OCI-LY7 (cell line): ENCODE measurements at regions not wholly inside any gene's neighbourhood (a gene's known extent, or its start where the extent isn't known, plus 50 kb on each side); places are given as distances from the start of the nearest gene placed in this dataset.

Source experiments
- BruUV-seq: library from RNA; stranded (reverse); fragments of 400-500 nt; replicated peaks from 2 replicates; lab custom pipeline; 2021; lab: Mats Ljungman, UMichigan
- CTCF ChIA-PET: fragments of 300-600 bp; sonication (Branson Sonifier 250); formaldehyde crosslinking; loops from one replicate; lab custom pipeline; 2022; ENCODE audit warnings: antibody characterized with exemption; ENCODE audit not compliant: unreplicated experiment; lab: Charles Lee
- POLR2A ChIA-PET: fragments of 300-600 bp; sonication (Branson Sonifier 250); formaldehyde crosslinking; loops from one replicate; lab custom pipeline; 2022; ENCODE audit warnings: antibody characterized with exemption; lab: Charles Lee
- DNase-seq: peaks from one replicate; pipeline ENCODE4 v3.0.0-alpha.2; 2015; ENCODE audit warnings: low spot score
- H2AFZ ChIP-seq: fragments of 200-600 bp; sonication (generic), shearing (Covaris generic); 2 replicates; pipeline ENCODE4 v1.6.1; 2014; ENCODE audit warnings: mild to moderate bottlenecking, antibody characterized with exemption, low read length, moderate library complexity
- H3K27ac ChIP-seq: fragments of 200-600 bp; sonication (generic); 2 replicates; pipeline ENCODE4 v1.5.1; 2014; ENCODE audit warnings: mixed run types, low read depth, mild to moderate bottlenecking, moderate library complexity, low read length, inconsistent platforms; ENCODE audit not compliant: poor library complexity, severe bottlenecking
- H3K36me3 ChIP-seq: fragments of 200-600 bp; sonication (generic); 2 replicates; pipeline ENCODE4 v1.6.1; 2014; ENCODE audit warnings: mild to moderate bottlenecking, antibody characterized with exemption, low read length, moderate library complexity, mixed read lengths; ENCODE audit not compliant: insufficient read depth
- H3K4me1 ChIP-seq: fragments of 200-600 bp; sonication (generic); 2 replicates; pipeline ENCODE4 v1.5.1; 2014; ENCODE audit warnings: mild to moderate bottlenecking, low read length; ENCODE audit not compliant: insufficient read depth, poor library complexity, severe bottlenecking
- H3K4me2 ChIP-seq: fragments of 200-600 bp; sonication (generic); 2 replicates; pipeline ENCODE4 v1.6.1; 2014; ENCODE audit warnings: mild to moderate bottlenecking, low read length
- H3K4me3 ChIP-seq: fragments of 200-600 bp; sonication (generic); 2 replicates; pipeline ENCODE4 v1.5.1; 2014; ENCODE audit warnings: mild to moderate bottlenecking, low read depth, low read length; ENCODE audit not compliant: poor library complexity, severe bottlenecking
- H3K79me2 ChIP-seq: fragments of 200-600 bp; sonication (generic); 2 replicates; pipeline ENCODE4 v1.6.1; 2016; ENCODE audit warnings: low read depth, mild to moderate bottlenecking, low read length, moderate library complexity, mixed read lengths; ENCODE audit not compliant: insufficient read depth
- H3K9me2 ChIP-seq: fragments of 200-600 bp; sonication (generic); 2 replicates; pipeline ENCODE4 v1.6.1; 2016; ENCODE audit warnings: mild to moderate bottlenecking, low read length, mixed read lengths; ENCODE audit not compliant: insufficient read depth
- H3K9me3 ChIP-seq: fragments of 200-600 bp; sonication (generic); 2 replicates; pipeline ENCODE4 v1.6.1; 2014; ENCODE audit warnings: mild to moderate bottlenecking, mixed run types, low read length, mixed read lengths
- H4K20me1 ChIP-seq: fragments of 200-600 bp; sonication (generic); 2 replicates; pipeline ENCODE4 v1.6.1; 2014; ENCODE audit warnings: mild to moderate bottlenecking, antibody characterized with exemption, low read length, moderate library complexity, mixed read lengths; ENCODE audit not compliant: insufficient read depth
- EZH2phosphoT487 ChIP-seq: fragments of 200-600 bp; sonication (generic); IDR thresholded peaks from 2 replicates; pipeline ENCODE4 v1.6.1; 2018; ENCODE audit warnings: low read depth, borderline replicate concordance, mild to moderate bottlenecking, mixed run types, antibody characterized with exemption, low read length, moderate library complexity, mixed read lengths
- intact Hi-C: fragments of 100-400 bp; cut with micrococcal nuclease; formaldehyde crosslinking; loops from one replicate; pipeline ENCODE4 v1.10.0; 2022; ENCODE audit not compliant: unreplicated experiment
- TF ChIP-seq, protein P1 (sequence below): fragments of 200-600 bp; sonication (generic); conservative IDR thresholded peaks from 2 replicates; pipeline ENCODE4 v1.5.1; 2014; ENCODE audit warnings: mild to moderate bottlenecking, antibody characterized with exemption, low read length, moderate library complexity, mixed read lengths

DNA sequence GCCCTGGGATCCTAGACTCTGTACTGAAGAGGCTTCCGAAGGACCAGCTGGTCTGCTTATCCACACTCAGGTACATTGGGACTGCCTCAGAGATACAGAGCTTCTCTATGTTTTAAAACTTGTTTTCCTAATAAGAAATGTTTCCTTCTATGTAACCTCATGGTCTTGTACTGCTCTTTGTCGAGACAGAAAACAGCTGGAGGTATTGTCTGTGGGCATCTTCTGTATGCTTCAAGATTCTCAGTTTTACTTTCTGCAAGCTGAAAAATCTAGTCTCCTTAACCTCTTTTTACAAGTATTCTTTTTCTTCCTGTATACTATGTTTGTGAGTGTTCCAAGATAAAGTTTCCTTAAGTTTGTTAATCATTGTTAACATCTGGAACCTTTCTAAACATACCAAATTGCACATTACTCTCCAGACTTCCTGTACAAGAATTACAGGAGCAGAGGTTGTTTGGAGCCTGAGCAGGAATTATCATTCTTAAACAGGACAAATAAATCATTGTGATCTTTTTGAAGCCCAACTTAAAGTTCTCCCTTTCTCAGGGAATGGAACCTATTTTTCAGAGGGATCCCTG, 358.3 kb upstream of the CFAP20DC start:
- ChIA-PET CTCF (no interaction called here), POLR2A (interaction anchor here (0.6 kb wide), 1 partner anchor 39 kb away, joined by 3 read pairs; no protein-coding TSS in a partner anchor)
- BruUV-seq = no TSS peak
- no peak for TF ChIP-seq EZH2phosphoT487
- TF ChIP-seq, protein P1, sequence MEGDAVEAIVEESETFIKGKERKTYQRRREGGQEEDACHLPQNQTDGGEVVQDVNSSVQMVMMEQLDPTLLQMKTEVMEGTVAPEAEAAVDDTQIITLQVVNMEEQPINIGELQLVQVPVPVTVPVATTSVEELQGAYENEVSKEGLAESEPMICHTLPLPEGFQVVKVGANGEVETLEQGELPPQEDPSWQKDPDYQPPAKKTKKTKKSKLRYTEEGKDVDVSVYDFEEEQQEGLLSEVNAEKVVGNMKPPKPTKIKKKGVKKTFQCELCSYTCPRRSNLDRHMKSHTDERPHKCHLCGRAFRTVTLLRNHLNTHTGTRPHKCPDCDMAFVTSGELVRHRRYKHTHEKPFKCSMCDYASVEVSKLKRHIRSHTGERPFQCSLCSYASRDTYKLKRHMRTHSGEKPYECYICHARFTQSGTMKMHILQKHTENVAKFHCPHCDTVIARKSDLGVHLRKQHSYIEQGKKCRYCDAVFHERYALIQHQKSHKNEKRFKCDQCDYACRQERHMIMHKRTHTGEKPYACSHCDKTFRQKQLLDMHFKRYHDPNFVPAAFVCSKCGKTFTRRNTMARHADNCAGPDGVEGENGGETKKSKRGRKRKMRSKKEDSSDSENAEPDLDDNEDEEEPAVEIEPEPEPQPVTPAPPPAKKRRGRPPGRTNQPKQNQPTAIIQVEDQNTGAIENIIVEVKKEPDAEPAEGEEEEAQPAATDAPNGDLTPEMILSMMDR = no peak
- no peaks in the 10 kb centered on the region for H3K9me2 ChIP-seq
- no peak overlapping the region for H3K4me3 ChIP-seq
- H3K27ac ChIP-seq = no peak overlapping the region
- H3K79me2 ChIP-seq = no peaks in the 10 kb centered on the region
- no peaks in the 10 kb centered on the region for H3K9me3 ChIP-seq
- no peak overlapping the region for H2AFZ ChIP-seq
- no peak overlapping the region for H3K4me2 ChIP-seq
- intact Hi-C loops = no loop called here
- no peaks in the 10 kb centered on the region for H4K20me1 ChIP-seq
- no peaks in the 10 kb centered on the region for H3K36me3 ChIP-seq
- no peaks in the 10 kb centered on the region for H3K4me1 ChIP-seq
- DNase-seq = no peak

DNA sequence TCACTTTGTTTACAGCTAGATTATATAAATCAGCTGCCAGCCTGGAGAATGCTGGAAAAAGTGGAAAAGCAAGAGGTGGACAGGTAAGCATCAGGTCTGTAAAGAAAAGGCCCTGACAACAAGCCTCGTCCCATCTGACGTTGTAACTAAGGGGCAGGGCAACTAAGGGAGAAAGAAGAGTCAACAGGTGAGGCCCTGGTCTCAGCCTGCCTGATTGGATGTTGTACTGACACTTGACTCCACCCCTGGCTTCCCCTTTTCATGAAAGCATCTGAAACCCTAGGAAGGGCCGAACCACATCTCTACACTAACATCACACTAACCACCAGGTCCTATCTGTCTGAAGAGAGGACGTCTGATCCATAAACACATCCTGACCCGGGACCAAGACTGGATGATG, 357.6 kb upstream of the CFAP20DC start:
- no peak for TF ChIP-seq EZH2phosphoT487
- TF ChIP-seq, protein P1 = no peak
- Histone ChIP-seq H3K27ac (no peak overlapping the region), H3K4me3 (no peak overlapping the region), H3K4me2 (no peak overlapping the region), H3K9me3 (no peaks in the 10 kb centered on the region), H2AFZ (no peak overlapping the region), H3K36me3 (no peaks in the 10 kb centered on the region), H3K4me1 (no peaks in the 10 kb centered on the region), H3K79me2 (no peaks in the 10 kb centered on the region), H3K9me2 (no peaks in the 10 kb centered on the region), H4K20me1 (no peaks in the 10 kb centered on the region)
- BruUV-seq = no TSS peak
- DNase-seq = no peak
- CTCF ChIA-PET = no interaction called here
- POLR2A ChIA-PET = interaction anchor here (0.6 kb wide), 1 partner anchor 39 kb away, joined by 3 read pairs; no protein-coding TSS in a partner anchor
- intact Hi-C loops = no loop called here

DNA sequence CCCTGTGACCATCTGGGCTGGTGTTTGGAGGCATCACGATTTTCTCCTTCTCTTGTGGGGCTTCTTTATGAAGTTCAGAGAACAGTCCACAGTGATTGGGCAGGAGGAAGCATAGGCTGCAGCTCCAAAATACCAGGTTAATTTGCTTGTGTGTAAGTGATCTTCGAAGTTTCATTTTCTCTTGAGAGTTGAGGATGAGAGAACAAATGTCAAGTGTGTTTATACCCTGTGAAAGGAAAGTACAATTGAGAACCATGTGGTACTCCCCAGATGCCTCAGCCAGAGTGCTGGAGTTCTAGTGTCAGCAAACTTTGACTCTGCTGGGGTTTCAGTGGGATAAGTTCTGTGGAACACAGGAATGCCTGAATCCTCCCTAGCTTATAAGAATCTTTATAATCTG, 357.1 kb upstream of the CFAP20DC start:
- Histone ChIP-seq H3K79me2 (no peaks in the 10 kb centered on the region), H4K20me1 (no peaks in the 10 kb centered on the region), H2AFZ (no peak overlapping the region), H3K4me1 (no peaks in the 10 kb centered on the region), H3K36me3 (no peaks in the 10 kb centered on the region), H3K9me3 (no peaks in the 10 kb centered on the region), H3K4me2 (no peak overlapping the region), H3K27ac (no peak overlapping the region), H3K9me2 (no peaks in the 10 kb centered on the region), H3K4me3 (no peak overlapping the region)
- no peak for TF ChIP-seq EZH2phosphoT487
- TF ChIP-seq, protein P1 = no peak
- no peak for DNase-seq
- no TSS peak for BruUV-seq
- ChIA-PET POLR2A (no interaction called here), CTCF (no interaction called here)
- intact Hi-C loops = no loop called here
